ENCODE measurements at regions not wholly inside any gene's neighbourhood (a gene's known extent, or its start where the extent isn't known, plus 50 kb on each side); places are given as distances from the start of the nearest gene placed in this dataset.
A peak's percentile ranks its signal among the peaks of the same experiment; 100 is the strongest.

GRCh38 chr3:187831125-187832051 is 86.1 kb upstream of the BCL6 start:
- Mint-ChIP-seq H3K27me3 (ENCODE audit: low read depth in 3 of 3) (peaks cover 0 to 2% (median 2%) of the 10 kb centered on the region in 3 donors), H3K27ac (peak overlapping the region in 1 of 7 donors; percentile 24), H3K36me3 (peaks cover 2 to 5% of the 10 kb centered on the region in 2 donors), H3K4me1 (peaks cover 9% of the 10 kb centered on the region), H3K9me3 (peaks cover 5 to 9% (median 7%) of the 10 kb centered on the region in 7 donors), H3K4me3 (no peak overlapping the region)
- no peaks in the 10 kb centered on the region for H3K36me3 ChIP-seq (replicated peaks in 1 of 2; ENCODE audit: control insufficient read depth in 1 of 2, insufficient read depth in 2 of 2, low read length in 2 of 2)
- no peak overlapping the region for H3K4me3 ChIP-seq (replicated peaks in 1 of 3; ENCODE audit: low read depth in 2 of 3, low read length in 3 of 3)
- H4K20me1 ChIP-seq (ENCODE audit: insufficient read depth, low read length) = no peaks in the 10 kb centered on the region
- no peak overlapping the region for H2AFZ ChIP-seq (ENCODE audit: insufficient read depth, low read depth, low read length, poor library complexity, severe bottlenecking)
- no peak for TF ChIP-seq CTCF (IDR thresholded peaks at IDR 0.05)
- DNase-seq = no peak
- intact Hi-C loops (cut with micrococcal nuclease) = no loop called here
- no peak overlapping the region for H3K27ac ChIP-seq (ENCODE audit: low read depth in 1 of 2, low read length in 2 of 2)
- H3K79me2 ChIP-seq (ENCODE audit: insufficient read depth, low read length) = no peaks in the 10 kb centered on the region
- no peaks in the 10 kb centered on the region for H3K27me3 ChIP-seq (ENCODE audit: control insufficient read depth in 2 of 2, insufficient read depth in 2 of 2, low read length in 2 of 2)
- H3K9ac ChIP-seq (ENCODE audit: insufficient read depth, low read length, poor library complexity, severe bottlenecking) = no peak overlapping the region
- 87% methylated on average over 4 of the region's 9 CpGs for WGBS (ENCODE audit: insufficient coverage)
- peaks cover 0 to 4% of the 10 kb centered on the region in 2 donors for H3K4me1 ChIP-seq (ENCODE audit: control insufficient read depth in 1 of 2, insufficient read depth in 2 of 2, low read length in 2 of 2)
- no peak overlapping the region for H3K4me2 ChIP-seq (replicated peaks; ENCODE audit: extremely low read depth, low read length, poor library complexity, severe bottlenecking)
- no peaks in the 10 kb centered on the region for H3K9me3 ChIP-seq (replicated peaks in 1 of 2; ENCODE audit: control insufficient read depth in 1 of 2, insufficient read depth in 1 of 2, low read length in 2 of 2)

- WGBS (ENCODE audit: insufficient coverage) = 75% methylated on average over 1 of the region's 3 CpGs
- H3K4me3 ChIP-seq (replicated peaks in 1 of 3; ENCODE audit: low read depth in 2 of 3, low read length in 3 of 3) = no peak overlapping the region
- no peaks in the 10 kb centered on the region for H3K36me3 ChIP-seq (replicated peaks in 1 of 2; ENCODE audit: control insufficient read depth in 1 of 2, insufficient read depth in 2 of 2, low read length in 2 of 2)
- no peak overlapping the region for H2AFZ ChIP-seq (ENCODE audit: insufficient read depth, low read depth, low read length, poor library complexity, severe bottlenecking)
- no peaks in the 10 kb centered on the region for H3K9me3 ChIP-seq (replicated peaks in 1 of 2; ENCODE audit: control insufficient read depth in 1 of 2, insufficient read depth in 1 of 2, low read length in 2 of 2)
- no peaks in the 10 kb centered on the region for H4K20me1 ChIP-seq (ENCODE audit: insufficient read depth, low read length)
- H3K4me2 ChIP-seq (replicated peaks; ENCODE audit: extremely low read depth, low read length, poor library complexity, severe bottlenecking) = no peak overlapping the region
- no peaks in the 10 kb centered on the region for H3K79me2 ChIP-seq (ENCODE audit: insufficient read depth, low read length)
- Mint-ChIP-seq H3K27ac (no peak overlapping the region), H3K4me3 (no peak overlapping the region), H3K36me3 (peaks cover 2 to 5% of the 10 kb centered on the region in 2 donors), H3K9me3 (peaks cover 5 to 9% (median 7%) of the 10 kb centered on the region in 7 donors), H3K27me3 (ENCODE audit: low read depth in 3 of 3) (peaks cover 0 to 2% (median 2%) of the 10 kb centered on the region in 3 donors), H3K4me1 (peaks cover 9% of the 10 kb centered on the region)
- no peak overlapping the region for H3K9ac ChIP-seq (ENCODE audit: insufficient read depth, low read length, poor library complexity, severe bottlenecking)
- no peak for DNase-seq
- no peaks in the 10 kb centered on the region for H3K27me3 ChIP-seq (ENCODE audit: control insufficient read depth in 2 of 2, insufficient read depth in 2 of 2, low read length in 2 of 2)
- peaks cover 0 to 4% of the 10 kb centered on the region in 2 donors for H3K4me1 ChIP-seq (ENCODE audit: control insufficient read depth in 1 of 2, insufficient read depth in 2 of 2, low read length in 2 of 2)
- H3K27ac ChIP-seq (ENCODE audit: low read depth in 1 of 2, low read length in 2 of 2) = no peak overlapping the region
- TF ChIP-seq CTCF (IDR thresholded peaks at IDR 0.05) = peak; percentile 14
- intact Hi-C loops (cut with micrococcal nuclease) = no loop called here
Measured at GRCh38 chr3:187832202-187832601, 86.9 kb upstream of the BCL6 start.

Measured in CD14-positive monocyte (primary cell).